GM19395 (cell line): ENCODE measurements at regions not wholly inside any gene's neighbourhood (a gene's known extent, or its start where the extent isn't known, plus 50 kb on each side); places are given as distances from the start of the nearest gene placed in this dataset.
"Not testable (repeated sequence)": the region's sequence is repeated elsewhere in the genome, so short reads cannot be mapped to it uniquely, and the experiment has no call there.

Source experiments
- ATAC-seq: cut with Tn5 transposase; IDR thresholded peaks from one replicate; pipeline ENCODE4 v1.9.1; 2021; ENCODE audit warnings: mild to moderate bottlenecking, moderate library complexity; ENCODE audit not compliant: unreplicated experiment

- ATAC-seq = no peak
Observed at GRCh38 chr4:84231539-84232055, 267.5 kb downstream of the NKX6-1 start.

- ATAC-seq = no peak
Observed at GRCh38 chr4:84224522-84224921, 274.6 kb downstream of the NKX6-1 start.

- ATAC-seq = no peak
Observed at GRCh38 chr4:84221704-84222103, 277.4 kb downstream of the NKX6-1 start.

GRCh38 chr4:84220990-84221389 is 278.1 kb downstream of the NKX6-1 start:
- no peak for ATAC-seq

DNA sequence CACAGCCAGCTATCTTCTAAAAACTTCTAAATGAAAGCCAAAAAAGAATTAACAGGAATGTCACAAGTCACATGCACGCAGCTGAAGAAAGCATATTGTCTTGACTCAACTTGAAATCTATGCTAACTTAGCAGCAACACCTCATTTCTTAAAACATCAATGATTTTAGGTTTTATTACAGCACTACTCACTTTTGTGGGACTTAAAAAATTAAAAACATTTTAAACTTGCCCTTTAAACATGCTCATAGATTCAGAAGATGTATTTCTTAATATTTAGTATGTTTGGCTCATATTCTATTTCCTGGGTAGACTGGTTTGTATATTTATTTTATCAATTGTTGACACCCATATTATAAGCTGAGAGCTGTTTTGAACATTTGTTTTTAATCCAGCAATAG is 279.4 kb downstream of the NKX6-1 start:
- no peak for ATAC-seq

- ATAC-seq = no peak
Observed at GRCh38 chr4:84218031-84218430, 281.1 kb downstream of the NKX6-1 start.

- no peak for ATAC-seq
Observed at GRCh38 chr4:84215217-84215616, 283.9 kb downstream of the NKX6-1 start.

DNA sequence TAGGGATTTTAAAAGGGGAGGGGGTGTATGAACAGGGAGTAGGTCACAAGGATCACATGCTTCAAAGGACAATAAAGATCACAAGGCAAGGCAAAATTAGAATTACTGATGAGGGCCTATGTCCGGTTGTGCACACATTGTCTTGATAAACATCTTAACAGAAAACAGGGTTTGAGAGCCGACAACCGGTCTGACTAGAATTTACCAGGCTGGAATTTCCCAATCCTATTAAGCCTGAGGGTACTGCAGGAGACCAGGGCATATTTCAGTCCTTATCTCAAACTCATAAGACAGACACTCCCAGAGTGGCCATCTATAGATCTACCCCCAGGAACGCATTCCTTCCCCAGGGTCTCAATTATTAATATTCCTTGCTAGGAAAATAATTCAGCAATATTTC is 292.9 kb downstream of the NKX6-1 start:
- ATAC-seq = not testable (repeated sequence)

- no peak for ATAC-seq
Observed at GRCh38 chr4:84189144-84189543, 309.9 kb downstream of the NKX6-1 start.

GRCh38 chr4:84179409-84179808 is 319.7 kb downstream of the NKX6-1 start:
- no peak for ATAC-seq

- no peak for ATAC-seq
Observed at GRCh38 chr4:84177831-84178542, 321.1 kb downstream of the NKX6-1 start.

- ATAC-seq = no peak
Observed at GRCh38 chr4:84176016-84176415, 323.1 kb downstream of the NKX6-1 start.

DNA sequence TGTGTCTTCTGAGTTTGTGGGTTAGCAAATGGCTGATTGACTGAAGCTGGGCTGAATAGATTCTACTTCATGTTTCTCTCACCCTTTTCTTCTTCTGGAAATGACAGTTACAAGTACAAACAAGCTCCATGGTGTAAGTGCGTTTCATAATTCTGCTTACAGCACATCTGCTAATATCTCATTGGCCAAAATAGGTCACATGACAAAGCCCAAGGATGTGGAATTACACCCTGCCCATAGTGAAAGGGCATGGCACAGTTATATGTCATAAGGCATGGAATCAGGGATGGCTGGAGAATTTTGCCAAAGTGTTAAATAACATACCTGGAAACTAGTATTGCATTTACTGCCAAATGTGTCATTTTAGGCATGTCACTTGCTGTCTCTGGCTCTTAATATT is 327.2 kb downstream of the NKX6-1 start:
- ATAC-seq = no peak

- ATAC-seq = no peak
Observed at GRCh38 chr4:84167564-84167963, 331.5 kb downstream of the NKX6-1 start.

DNA sequence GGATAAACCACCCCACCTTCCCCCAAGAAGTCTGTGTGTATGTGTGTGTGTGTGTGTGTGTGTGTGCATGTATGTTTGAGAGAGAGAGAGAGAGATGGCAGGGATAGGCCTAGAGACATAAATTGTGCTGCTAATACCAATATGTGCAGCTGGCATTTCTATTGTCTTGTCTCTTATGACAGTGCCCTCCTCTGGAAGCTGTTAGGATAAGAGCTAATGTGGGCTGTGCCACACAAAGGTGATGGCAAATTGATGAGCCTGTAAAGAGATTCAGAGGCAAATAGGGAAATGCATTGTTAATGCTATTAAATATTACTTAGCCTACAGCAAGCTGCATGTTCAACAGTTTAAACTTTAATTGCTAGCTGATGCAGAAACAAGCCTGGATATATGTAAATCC is 332.0 kb downstream of the NKX6-1 start:
- no peak for ATAC-seq

DNA sequence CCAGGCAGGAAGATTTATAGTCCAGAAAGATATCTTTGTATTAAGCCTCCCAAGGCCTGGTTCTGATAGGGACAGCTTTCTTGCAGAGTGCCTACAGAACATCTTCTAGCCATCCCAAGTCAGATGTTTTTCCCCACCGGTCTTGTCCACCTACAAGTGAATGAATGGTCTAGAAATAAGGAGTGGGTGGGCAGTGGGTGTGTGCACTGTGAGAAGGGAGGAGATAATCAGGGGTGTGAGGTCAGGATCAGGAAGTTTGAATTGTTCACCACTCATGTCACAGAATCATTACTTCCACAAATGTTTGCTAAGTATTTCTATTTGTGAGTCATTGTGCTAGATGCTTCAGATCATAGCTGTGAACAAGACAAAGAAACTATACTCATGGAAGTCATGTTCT is 332.6 kb downstream of the NKX6-1 start:
- no peak for ATAC-seq

DNA sequence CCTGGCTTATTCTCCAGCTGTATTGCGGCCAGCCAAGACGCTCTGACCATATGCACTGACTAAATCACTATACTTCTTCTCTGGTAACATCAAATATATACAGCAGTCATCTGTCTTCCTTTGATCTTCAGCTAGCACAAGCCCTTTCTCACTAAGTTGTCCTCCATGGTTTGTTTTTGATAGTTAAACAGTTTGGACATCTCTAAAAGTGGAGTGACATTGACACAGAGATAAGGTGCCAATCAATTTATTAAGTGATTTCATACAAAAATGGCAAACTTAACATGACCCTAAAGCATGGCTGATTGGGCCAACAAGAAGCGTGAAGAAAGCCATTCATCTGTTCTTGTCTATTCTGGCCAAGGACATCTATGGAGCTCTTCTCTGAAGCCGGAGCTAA is 334.9 kb downstream of the NKX6-1 start:
- ATAC-seq = no peak

GRCh38 chr4:84159762-84160161 is 339.3 kb downstream of the NKX6-1 start:
- ATAC-seq = no peak

GRCh38 chr4:84158670-84159069 is 340.4 kb downstream of the NKX6-1 start:
- no peak for ATAC-seq

GRCh38 chr4:84151574-84151973 is 347.5 kb downstream of the NKX6-1 start:
- no peak for ATAC-seq

GRCh38 chr4:84150177-84150576 is 348.9 kb downstream of the NKX6-1 start:
- ATAC-seq = no peak

DNA sequence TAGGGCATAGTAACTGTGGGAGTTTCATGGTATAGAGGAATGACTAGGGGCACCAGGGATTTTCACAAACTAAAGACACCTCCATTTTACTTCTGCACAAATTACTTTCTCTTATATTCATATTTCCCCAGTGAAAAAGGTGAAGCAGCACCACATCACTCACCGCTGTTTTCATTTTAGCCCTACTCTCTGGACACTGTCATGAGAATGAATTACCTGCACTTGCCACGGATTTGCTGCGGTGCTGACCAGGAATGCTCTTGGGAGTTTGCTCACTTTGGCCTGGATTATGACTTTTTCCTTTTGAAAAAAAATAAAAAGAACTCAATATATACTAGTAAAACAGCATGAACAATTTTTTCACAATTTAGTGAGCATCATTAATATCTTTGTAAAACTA is 351.3 kb downstream of the NKX6-1 start:
- no peak for ATAC-seq
